ENCODE measurements at regions not wholly inside any gene's neighbourhood (a gene's known extent, or its start where the extent isn't known, plus 50 kb on each side); places are given as distances from the start of the nearest gene placed in this dataset.

- TF ChIP-seq CTCF (IDR thresholded peaks at IDR 0.05 in 8 of 11, conservative IDR thresholded peaks at IDR 0.05 in 3 of 11) (no peak), POLR2A (IDR thresholded peaks at IDR 0.05) (no peak), POLR2AphosphoS5 (IDR thresholded peaks at IDR 0.05) (no peak)
These were observed 617.1 kb downstream of the NTRK3 start for GRCh38 chr15:87639305-87640011.
